GM23338 (cell line): ENCODE measurements at regions not wholly inside any gene's neighbourhood (a gene's known extent, or its start where the extent isn't known, plus 50 kb on each side); places are given as distances from the start of the nearest gene placed in this dataset.

Source experiments
- CREB1 ChIP-seq: fragments of 250-450 bp; sonication (Bioruptor Pico); IDR thresholded peaks from 2 replicates; pipeline ENCODE4 v1.5.0; 2020; ENCODE audit warnings: low read depth, mild to moderate bottlenecking, moderate library complexity
- CTCF ChIP-seq, 2 experiments: fragments of 200-600 bp in 1 of 2; sonication (generic) in 1 of 2; conservative IDR thresholded peaks; 2 replicates each; pipeline versions ENCODE4 v1.5.1 to v1.6.1; 2016 to 2017; ENCODE audit warnings: antibody characterized with exemption in 2 of 2, low read depth in 2 of 2, mild to moderate bottlenecking in 2 of 2, moderate library complexity in 1 of 2
- EZH2 ChIP-seq: fragments of 200-600 bp; sonication (generic); IDR thresholded peaks from one replicate; pipeline ENCODE4 v1.8.0; 2017; ENCODE audit warnings: antibody characterized with exemption, mild to moderate bottlenecking, low read depth; ENCODE audit not compliant: unreplicated experiment
- TF ChIP-seq, protein P1 (sequence below): IDR thresholded peaks from one replicate; pipeline ENCODE4 v1.6.1; 2018; ENCODE audit warnings: antibody characterized with exemption; ENCODE audit not compliant: unreplicated experiment

- TF ChIP-seq CTCF (conservative IDR thresholded peaks at IDR 0.05; ENCODE audit: low read depth in 2 of 2) (no peak), EZH2 (no peak), CREB1 (CRISPR knock-in tag) (no peak)
- TF ChIP-seq, protein P1, sequence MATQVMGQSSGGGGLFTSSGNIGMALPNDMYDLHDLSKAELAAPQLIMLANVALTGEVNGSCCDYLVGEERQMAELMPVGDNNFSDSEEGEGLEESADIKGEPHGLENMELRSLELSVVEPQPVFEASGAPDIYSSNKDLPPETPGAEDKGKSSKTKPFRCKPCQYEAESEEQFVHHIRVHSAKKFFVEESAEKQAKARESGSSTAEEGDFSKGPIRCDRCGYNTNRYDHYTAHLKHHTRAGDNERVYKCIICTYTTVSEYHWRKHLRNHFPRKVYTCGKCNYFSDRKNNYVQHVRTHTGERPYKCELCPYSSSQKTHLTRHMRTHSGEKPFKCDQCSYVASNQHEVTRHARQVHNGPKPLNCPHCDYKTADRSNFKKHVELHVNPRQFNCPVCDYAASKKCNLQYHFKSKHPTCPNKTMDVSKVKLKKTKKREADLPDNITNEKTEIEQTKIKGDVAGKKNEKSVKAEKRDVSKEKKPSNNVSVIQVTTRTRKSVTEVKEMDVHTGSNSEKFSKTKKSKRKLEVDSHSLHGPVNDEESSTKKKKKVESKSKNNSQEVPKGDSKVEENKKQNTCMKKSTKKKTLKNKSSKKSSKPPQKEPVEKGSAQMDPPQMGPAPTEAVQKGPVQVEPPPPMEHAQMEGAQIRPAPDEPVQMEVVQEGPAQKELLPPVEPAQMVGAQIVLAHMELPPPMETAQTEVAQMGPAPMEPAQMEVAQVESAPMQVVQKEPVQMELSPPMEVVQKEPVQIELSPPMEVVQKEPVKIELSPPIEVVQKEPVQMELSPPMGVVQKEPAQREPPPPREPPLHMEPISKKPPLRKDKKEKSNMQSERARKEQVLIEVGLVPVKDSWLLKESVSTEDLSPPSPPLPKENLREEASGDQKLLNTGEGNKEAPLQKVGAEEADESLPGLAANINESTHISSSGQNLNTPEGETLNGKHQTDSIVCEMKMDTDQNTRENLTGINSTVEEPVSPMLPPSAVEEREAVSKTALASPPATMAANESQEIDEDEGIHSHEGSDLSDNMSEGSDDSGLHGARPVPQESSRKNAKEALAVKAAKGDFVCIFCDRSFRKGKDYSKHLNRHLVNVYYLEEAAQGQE: no peak
Measured at GRCh38 chr7:42429339-42429738, 192.3 kb upstream of the GLI3 start.
